ENCODE measurements at regions not wholly inside any gene's neighbourhood (a gene's known extent, or its start where the extent isn't known, plus 50 kb on each side); places are given as distances from the start of the nearest gene placed in this dataset.

GRCh38 chr21:41064334-41064791 is 103.6 kb upstream of the BACE2 start:
- no peaks in the 10 kb centered on the region for H3K9me3 ChIP-seq (ENCODE audit: low read length)
- no peaks in the 10 kb centered on the region for H3K4me1 ChIP-seq (ENCODE audit: insufficient read depth, low read length)
- H2AFZ ChIP-seq (ENCODE audit: low read depth, low read length), result no peak overlapping the region
- no peak overlapping the region for H3K4me3 ChIP-seq (ENCODE audit: low read length)
- H3K36me3 ChIP-seq (ENCODE audit: insufficient read depth, low read length), result no peaks in the 10 kb centered on the region
- H3K27me3 ChIP-seq (ENCODE audit: insufficient read depth, low read length), result peaks cover 5% of the 10 kb centered on the region

GRCh38 chr21:41064951-41065350 is 103.0 kb upstream of the BACE2 start:
- Histone ChIP-seq H3K4me3 (ENCODE audit: low read length) (no peak overlapping the region), H3K4me1 (ENCODE audit: insufficient read depth, low read length) (no peaks in the 10 kb centered on the region), H2AFZ (ENCODE audit: low read depth, low read length) (no peak overlapping the region), H3K9me3 (ENCODE audit: low read length) (no peaks in the 10 kb centered on the region), H3K36me3 (ENCODE audit: insufficient read depth, low read length) (no peaks in the 10 kb centered on the region), H3K27me3 (ENCODE audit: insufficient read depth, low read length) (peaks cover 5% of the 10 kb centered on the region)

GRCh38 chr21:41065539-41065938 is 102.4 kb upstream of the BACE2 start:
- H2AFZ ChIP-seq (ENCODE audit: low read depth, low read length), result no peak overlapping the region
- H3K36me3 ChIP-seq (ENCODE audit: insufficient read depth, low read length), result no peaks in the 10 kb centered on the region
- no peak overlapping the region for H3K4me3 ChIP-seq (ENCODE audit: low read length)
- H3K9me3 ChIP-seq (ENCODE audit: low read length), result no peaks in the 10 kb centered on the region
- peaks cover 5% of the 10 kb centered on the region for H3K27me3 ChIP-seq (ENCODE audit: insufficient read depth, low read length)
- no peaks in the 10 kb centered on the region for H3K4me1 ChIP-seq (ENCODE audit: insufficient read depth, low read length)

- H3K36me3 ChIP-seq (ENCODE audit: insufficient read depth, low read length), result no peaks in the 10 kb centered on the region
- no peak overlapping the region for H3K4me3 ChIP-seq (ENCODE audit: low read length)
- H2AFZ ChIP-seq (ENCODE audit: low read depth, low read length), result no peak overlapping the region
- no peaks in the 10 kb centered on the region for H3K4me1 ChIP-seq (ENCODE audit: insufficient read depth, low read length)
- peaks cover 5% of the 10 kb centered on the region for H3K27me3 ChIP-seq (ENCODE audit: insufficient read depth, low read length)
- no peaks in the 10 kb centered on the region for H3K9me3 ChIP-seq (ENCODE audit: low read length)
These were observed 101.6 kb upstream of the BACE2 start for GRCh38 chr21:41066086-41066938.

GRCh38 chr21:41067709-41068108 is 100.3 kb upstream of the BACE2 start:
- no peaks in the 10 kb centered on the region for H3K4me1 ChIP-seq (ENCODE audit: insufficient read depth, low read length)
- H3K27me3 ChIP-seq (ENCODE audit: insufficient read depth, low read length), result peaks cover 5% of the 10 kb centered on the region
- no peaks in the 10 kb centered on the region for H3K9me3 ChIP-seq (ENCODE audit: low read length)
- no peaks in the 10 kb centered on the region for H3K36me3 ChIP-seq (ENCODE audit: insufficient read depth, low read length)
- H3K4me3 ChIP-seq (ENCODE audit: low read length), result no peak overlapping the region
- no peak overlapping the region for H2AFZ ChIP-seq (ENCODE audit: low read depth, low read length)

- peaks cover 5% of the 10 kb centered on the region for H3K27me3 ChIP-seq (ENCODE audit: insufficient read depth, low read length)
- peak overlapping the region; percentile 23 for H3K4me3 ChIP-seq (ENCODE audit: low read length)
- no peaks in the 10 kb centered on the region for H3K4me1 ChIP-seq (ENCODE audit: insufficient read depth, low read length)
- H2AFZ ChIP-seq (ENCODE audit: low read depth, low read length), result peak overlapping the region; percentile 28
- H3K9me3 ChIP-seq (ENCODE audit: low read length), result no peaks in the 10 kb centered on the region
- H3K36me3 ChIP-seq (ENCODE audit: insufficient read depth, low read length), result no peaks in the 10 kb centered on the region
These were observed 99.5 kb upstream of the BACE2 start for GRCh38 chr21:41068496-41068895.

- Histone ChIP-seq H3K4me1 (ENCODE audit: insufficient read depth, low read length) (no peaks in the 10 kb centered on the region), H3K4me3 (ENCODE audit: low read length) (peak overlapping the region; percentile 23), H2AFZ (ENCODE audit: low read depth, low read length) (peak overlapping the region; percentile 28), H3K27me3 (ENCODE audit: insufficient read depth, low read length) (peaks cover 5% of the 10 kb centered on the region), H3K9me3 (ENCODE audit: low read length) (no peaks in the 10 kb centered on the region), H3K36me3 (ENCODE audit: insufficient read depth, low read length) (no peaks in the 10 kb centered on the region)
These were observed 98.9 kb upstream of the BACE2 start for GRCh38 chr21:41068967-41069642.

GRCh38 chr21:41070284-41070683 is 97.7 kb upstream of the BACE2 start:
- Histone ChIP-seq H3K9me3 (ENCODE audit: low read length) (no peaks in the 10 kb centered on the region), H3K4me3 (ENCODE audit: low read length) (no peak overlapping the region), H3K36me3 (ENCODE audit: insufficient read depth, low read length) (no peaks in the 10 kb centered on the region)

GRCh38 chr21:41071258-41072171 is 96.4 kb upstream of the BACE2 start:
- H3K27me3 ChIP-seq (ENCODE audit: insufficient read depth, low read length), result peaks cover 5% of the 10 kb centered on the region
- no peak overlapping the region for H3K4me3 ChIP-seq (ENCODE audit: low read length)
- H3K36me3 ChIP-seq (ENCODE audit: insufficient read depth, low read length), result no peaks in the 10 kb centered on the region
- no peaks in the 10 kb centered on the region for H3K4me1 ChIP-seq (ENCODE audit: insufficient read depth, low read length)
- no peaks in the 10 kb centered on the region for H3K9me3 ChIP-seq (ENCODE audit: low read length)
- no peak overlapping the region for H2AFZ ChIP-seq (ENCODE audit: low read depth, low read length)

More at GRCh38 chr21:41070284-41070683, 97.7 kb upstream of the BACE2 start:
- Histone ChIP-seq H3K4me1 (ENCODE audit: insufficient read depth, low read length) (no peaks in the 10 kb centered on the region), H3K27me3 (ENCODE audit: insufficient read depth, low read length) (peaks cover 5% of the 10 kb centered on the region), H2AFZ (ENCODE audit: low read depth, low read length) (no peak overlapping the region)

GRCh38 chr21:41073558-41073957 is 94.4 kb upstream of the BACE2 start:
- H2AFZ ChIP-seq (ENCODE audit: low read depth, low read length), result no peak overlapping the region
- no peak overlapping the region for H3K4me3 ChIP-seq (ENCODE audit: low read length)
- H3K36me3 ChIP-seq (ENCODE audit: insufficient read depth, low read length), result no peaks in the 10 kb centered on the region
- no peaks in the 10 kb centered on the region for H3K27me3 ChIP-seq (ENCODE audit: insufficient read depth, low read length)
- H3K9me3 ChIP-seq (ENCODE audit: low read length), result no peaks in the 10 kb centered on the region
- H3K4me1 ChIP-seq (ENCODE audit: insufficient read depth, low read length), result no peaks in the 10 kb centered on the region

- no peaks in the 10 kb centered on the region for H3K4me1 ChIP-seq (ENCODE audit: insufficient read depth, low read length)
- no peaks in the 10 kb centered on the region for H3K9me3 ChIP-seq (ENCODE audit: low read length)
- H3K36me3 ChIP-seq (ENCODE audit: insufficient read depth, low read length), result no peaks in the 10 kb centered on the region
- H3K27me3 ChIP-seq (ENCODE audit: insufficient read depth, low read length), result no peaks in the 10 kb centered on the region
- H2AFZ ChIP-seq (ENCODE audit: low read depth, low read length), result no peak overlapping the region
- no peak overlapping the region for H3K4me3 ChIP-seq (ENCODE audit: low read length)
These were observed 93.4 kb upstream of the BACE2 start for GRCh38 chr21:41074396-41075184.

GRCh38 chr21:41075656-41076055 is 92.3 kb upstream of the BACE2 start:
- Histone ChIP-seq H3K9me3 (ENCODE audit: low read length) (no peaks in the 10 kb centered on the region), H2AFZ (ENCODE audit: low read depth, low read length) (no peak overlapping the region), H3K27me3 (ENCODE audit: insufficient read depth, low read length) (no peaks in the 10 kb centered on the region), H3K4me1 (ENCODE audit: insufficient read depth, low read length) (no peaks in the 10 kb centered on the region), H3K4me3 (ENCODE audit: low read length) (no peak overlapping the region), H3K36me3 (ENCODE audit: insufficient read depth, low read length) (no peaks in the 10 kb centered on the region)

Data from neuron (in vitro differentiated cells).